Esophagus squamous epithelium (tissue), 4 donors: ENCODE measurements at regions not wholly inside any gene's neighbourhood (a gene's known extent, or its start where the extent isn't known, plus 50 kb on each side); places are given as distances from the start of the nearest gene placed in this dataset.

Experiments
- POLR2A ChIP-seq, 4 donors: fragments of 450-650 bp; IDR thresholded peaks; one replicate each; pipeline ENCODE4 v1.6.1; 2017; ENCODE audit warnings: antibody characterized with exemption in 4 of 4, mild to moderate bottlenecking in 4 of 4, moderate library complexity in 3 of 4
- TF ChIP-seq, protein P1 (sequence below), 6 experiments: fragments of 450-650 bp in 4 of 6; fragments of 200-600 bp in 2 of 6; sonication (generic) in 2 of 6; IDR thresholded peaks; one replicate each; pipeline ENCODE4 v1.5.1; 2016 to 2019; ENCODE audit warnings: antibody characterized with exemption in 6 of 6, mild to moderate bottlenecking in 4 of 6, moderate library complexity in 4 of 6

- TF ChIP-seq, protein P1, sequence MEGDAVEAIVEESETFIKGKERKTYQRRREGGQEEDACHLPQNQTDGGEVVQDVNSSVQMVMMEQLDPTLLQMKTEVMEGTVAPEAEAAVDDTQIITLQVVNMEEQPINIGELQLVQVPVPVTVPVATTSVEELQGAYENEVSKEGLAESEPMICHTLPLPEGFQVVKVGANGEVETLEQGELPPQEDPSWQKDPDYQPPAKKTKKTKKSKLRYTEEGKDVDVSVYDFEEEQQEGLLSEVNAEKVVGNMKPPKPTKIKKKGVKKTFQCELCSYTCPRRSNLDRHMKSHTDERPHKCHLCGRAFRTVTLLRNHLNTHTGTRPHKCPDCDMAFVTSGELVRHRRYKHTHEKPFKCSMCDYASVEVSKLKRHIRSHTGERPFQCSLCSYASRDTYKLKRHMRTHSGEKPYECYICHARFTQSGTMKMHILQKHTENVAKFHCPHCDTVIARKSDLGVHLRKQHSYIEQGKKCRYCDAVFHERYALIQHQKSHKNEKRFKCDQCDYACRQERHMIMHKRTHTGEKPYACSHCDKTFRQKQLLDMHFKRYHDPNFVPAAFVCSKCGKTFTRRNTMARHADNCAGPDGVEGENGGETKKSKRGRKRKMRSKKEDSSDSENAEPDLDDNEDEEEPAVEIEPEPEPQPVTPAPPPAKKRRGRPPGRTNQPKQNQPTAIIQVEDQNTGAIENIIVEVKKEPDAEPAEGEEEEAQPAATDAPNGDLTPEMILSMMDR (IDR thresholded peaks at IDR 0.05): no peak
- TF ChIP-seq POLR2A (IDR thresholded peaks at IDR 0.05): no peak
These were observed 184.2 kb downstream of the KDR start for GRCh38 chr4:54940996-54941865.
